ENCODE measurements at regions not wholly inside any gene's neighbourhood (a gene's known extent, or its start where the extent isn't known, plus 50 kb on each side); places are given as distances from the start of the nearest gene placed in this dataset.

GRCh38 chr7:125197731-125198393, 268.2 kb upstream of the POT1 start:
- no peak for TF ChIP-seq POLR2A (IDR thresholded peaks at IDR 0.05)
- TF ChIP-seq, protein P1, sequence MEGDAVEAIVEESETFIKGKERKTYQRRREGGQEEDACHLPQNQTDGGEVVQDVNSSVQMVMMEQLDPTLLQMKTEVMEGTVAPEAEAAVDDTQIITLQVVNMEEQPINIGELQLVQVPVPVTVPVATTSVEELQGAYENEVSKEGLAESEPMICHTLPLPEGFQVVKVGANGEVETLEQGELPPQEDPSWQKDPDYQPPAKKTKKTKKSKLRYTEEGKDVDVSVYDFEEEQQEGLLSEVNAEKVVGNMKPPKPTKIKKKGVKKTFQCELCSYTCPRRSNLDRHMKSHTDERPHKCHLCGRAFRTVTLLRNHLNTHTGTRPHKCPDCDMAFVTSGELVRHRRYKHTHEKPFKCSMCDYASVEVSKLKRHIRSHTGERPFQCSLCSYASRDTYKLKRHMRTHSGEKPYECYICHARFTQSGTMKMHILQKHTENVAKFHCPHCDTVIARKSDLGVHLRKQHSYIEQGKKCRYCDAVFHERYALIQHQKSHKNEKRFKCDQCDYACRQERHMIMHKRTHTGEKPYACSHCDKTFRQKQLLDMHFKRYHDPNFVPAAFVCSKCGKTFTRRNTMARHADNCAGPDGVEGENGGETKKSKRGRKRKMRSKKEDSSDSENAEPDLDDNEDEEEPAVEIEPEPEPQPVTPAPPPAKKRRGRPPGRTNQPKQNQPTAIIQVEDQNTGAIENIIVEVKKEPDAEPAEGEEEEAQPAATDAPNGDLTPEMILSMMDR (IDR thresholded peaks at IDR 0.05) = no peak
